ENCODE measurements at regions not wholly inside any gene's neighbourhood (a gene's known extent, or its start where the extent isn't known, plus 50 kb on each side); places are given as distances from the start of the nearest gene placed in this dataset.

DNA sequence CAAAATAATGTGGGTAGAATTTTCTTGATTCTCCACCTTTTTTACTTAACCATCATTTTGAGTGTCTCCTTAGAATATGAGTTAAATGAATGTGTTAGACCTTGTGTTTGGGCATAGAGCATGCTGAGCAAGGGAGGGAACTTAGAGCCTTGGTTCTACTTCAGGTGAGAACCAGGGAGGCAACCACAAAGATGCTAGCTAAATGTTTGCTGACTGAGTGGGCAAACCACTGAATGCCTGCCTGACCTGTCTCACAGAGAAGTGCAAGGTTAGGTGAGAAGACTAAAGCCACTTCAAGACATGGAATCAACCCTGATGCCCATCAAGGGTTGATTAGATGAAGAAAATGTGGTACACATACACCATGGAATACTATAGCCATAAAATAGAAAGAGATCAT, 242.6 kb upstream of the ZNF32 start:
- no peak for TF ChIP-seq POLR2AphosphoS5 (IDR thresholded peaks at IDR 0.05)
- TF ChIP-seq, protein P1, sequence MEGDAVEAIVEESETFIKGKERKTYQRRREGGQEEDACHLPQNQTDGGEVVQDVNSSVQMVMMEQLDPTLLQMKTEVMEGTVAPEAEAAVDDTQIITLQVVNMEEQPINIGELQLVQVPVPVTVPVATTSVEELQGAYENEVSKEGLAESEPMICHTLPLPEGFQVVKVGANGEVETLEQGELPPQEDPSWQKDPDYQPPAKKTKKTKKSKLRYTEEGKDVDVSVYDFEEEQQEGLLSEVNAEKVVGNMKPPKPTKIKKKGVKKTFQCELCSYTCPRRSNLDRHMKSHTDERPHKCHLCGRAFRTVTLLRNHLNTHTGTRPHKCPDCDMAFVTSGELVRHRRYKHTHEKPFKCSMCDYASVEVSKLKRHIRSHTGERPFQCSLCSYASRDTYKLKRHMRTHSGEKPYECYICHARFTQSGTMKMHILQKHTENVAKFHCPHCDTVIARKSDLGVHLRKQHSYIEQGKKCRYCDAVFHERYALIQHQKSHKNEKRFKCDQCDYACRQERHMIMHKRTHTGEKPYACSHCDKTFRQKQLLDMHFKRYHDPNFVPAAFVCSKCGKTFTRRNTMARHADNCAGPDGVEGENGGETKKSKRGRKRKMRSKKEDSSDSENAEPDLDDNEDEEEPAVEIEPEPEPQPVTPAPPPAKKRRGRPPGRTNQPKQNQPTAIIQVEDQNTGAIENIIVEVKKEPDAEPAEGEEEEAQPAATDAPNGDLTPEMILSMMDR (IDR thresholded peaks at IDR 0.05) = no peak
- no peak for TF ChIP-seq POLR2A (IDR thresholded peaks at IDR 0.05)
- TF ChIP-seq EP300 (IDR thresholded peaks at IDR 0.05) = no peak
- H3K9me3 ChIP-seq = no peaks in the 10 kb centered on the region
- H3K27ac ChIP-seq = no peak overlapping the region
- no peaks in the 10 kb centered on the region for H3K36me3 ChIP-seq
- no peak for ATAC-seq (ENCODE audit: low FRiP score in 2 of 2)
- H3K4me1 ChIP-seq = peaks cover 0 to 4% (median 0%) of the 10 kb centered on the region in 4 donors
- H3K27me3 ChIP-seq = no peaks in the 10 kb centered on the region
- DNase-seq = no peak
- no peak overlapping the region for H3K4me3 ChIP-seq

DNA sequence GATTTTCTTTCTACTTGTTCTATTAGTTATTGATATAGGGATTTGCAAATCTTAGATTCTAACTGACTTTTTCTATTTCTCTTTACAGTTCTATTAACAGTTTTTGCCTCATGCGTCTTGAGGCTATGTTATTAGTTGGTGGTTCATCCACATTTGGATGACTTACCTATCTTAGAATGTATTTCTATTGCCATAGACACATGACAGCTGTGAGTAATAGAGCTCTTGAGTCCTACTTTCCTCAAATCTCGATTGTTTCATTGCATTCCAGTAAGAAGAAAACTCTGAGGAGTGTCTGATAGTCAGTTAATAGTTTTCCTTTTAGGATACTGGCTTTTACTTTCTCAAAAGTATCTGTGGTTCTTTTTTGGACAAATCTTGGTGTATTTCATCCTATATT, 241.4 kb upstream of the ZNF32 start:
- peaks cover 0 to 4% (median 0%) of the 10 kb centered on the region in 4 donors for H3K4me1 ChIP-seq
- TF ChIP-seq, protein P1 (IDR thresholded peaks at IDR 0.05) = no peak
- TF ChIP-seq POLR2AphosphoS5 (IDR thresholded peaks at IDR 0.05) (no peak), POLR2A (IDR thresholded peaks at IDR 0.05) (no peak), EP300 (IDR thresholded peaks at IDR 0.05) (no peak)
- H3K9me3 ChIP-seq = no peaks in the 10 kb centered on the region
- no peaks in the 10 kb centered on the region for H3K27me3 ChIP-seq
- WGBS, 2 donors = 61 to 76% methylated on average over 2 of the region's 2 CpGs
- no peak overlapping the region for H3K4me3 ChIP-seq
- no peak for ATAC-seq (ENCODE audit: low FRiP score in 2 of 2)
- DNase-seq = no peak
- no peak overlapping the region for H3K27ac ChIP-seq
- H3K36me3 ChIP-seq = no peaks in the 10 kb centered on the region

DNA sequence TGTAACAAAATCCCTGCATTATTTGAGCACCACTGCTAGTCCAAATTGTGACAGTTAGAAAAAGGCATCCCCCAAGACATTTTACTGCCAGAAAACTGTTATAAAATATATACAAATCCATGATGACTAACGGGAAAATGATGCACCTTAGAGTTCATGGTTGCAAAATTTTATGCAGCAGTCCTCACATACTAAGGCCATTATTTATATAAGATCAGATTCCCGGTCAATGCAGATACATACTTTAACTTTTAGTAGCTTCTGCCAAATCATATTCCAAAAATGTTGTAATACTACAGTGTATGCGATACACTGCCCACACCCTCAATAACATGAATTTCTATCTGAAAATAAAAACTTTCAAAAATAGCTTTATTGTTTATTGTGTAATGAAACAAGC, 239.9 kb upstream of the ZNF32 start:
- H3K4me3 ChIP-seq = no peak overlapping the region
- TF ChIP-seq POLR2A (IDR thresholded peaks at IDR 0.05) (no peak), POLR2AphosphoS5 (IDR thresholded peaks at IDR 0.05) (no peak), EP300 (IDR thresholded peaks at IDR 0.05) (no peak)
- TF ChIP-seq, protein P1 (IDR thresholded peaks at IDR 0.05) = no peak
- peaks cover 0 to 4% (median 0%) of the 10 kb centered on the region in 4 donors for H3K4me1 ChIP-seq
- WGBS, 2 donors = 74 to 77% methylated on average over 3 of the region's 3 CpGs
- ATAC-seq (ENCODE audit: low FRiP score in 2 of 2) = no peak
- H3K27ac ChIP-seq = no peak overlapping the region
- no peaks in the 10 kb centered on the region for H3K9me3 ChIP-seq
- no peaks in the 10 kb centered on the region for H3K27me3 ChIP-seq
- no peaks in the 10 kb centered on the region for H3K36me3 ChIP-seq
- no peak for DNase-seq

DNA sequence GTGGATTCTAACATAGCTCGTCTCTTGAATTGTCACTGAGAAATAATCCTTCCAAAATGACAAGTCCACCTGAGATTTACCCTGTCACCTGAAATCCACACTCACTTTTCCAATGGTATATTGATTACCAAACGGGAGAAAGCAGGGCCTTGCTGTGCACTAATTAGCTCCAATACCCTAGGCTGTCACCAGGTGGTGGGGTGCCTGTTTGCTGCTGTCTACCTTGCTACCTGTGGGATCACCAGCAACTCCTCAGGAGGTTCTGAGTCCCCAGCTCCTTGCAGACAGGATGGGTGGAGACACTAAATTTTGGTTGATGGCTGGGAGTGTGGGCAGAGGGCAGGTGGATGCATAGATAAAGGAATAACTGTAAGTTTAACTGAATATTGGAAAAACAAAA, 237.2 kb upstream of the ZNF32 start:
- DNase-seq (no peak), ATAC-seq (ENCODE audit: low FRiP score in 2 of 2) (no peak)
- no peaks in the 10 kb centered on the region for H3K27me3 ChIP-seq
- 84 to 87% methylated on average over 2 of the region's 2 CpGs for WGBS, 2 donors
- no peaks in the 10 kb centered on the region for H3K9me3 ChIP-seq
- no peak overlapping the region for H3K4me3 ChIP-seq
- H3K4me1 ChIP-seq = no peaks in the 10 kb centered on the region
- no peak overlapping the region for H3K27ac ChIP-seq
- no peaks in the 10 kb centered on the region for H3K36me3 ChIP-seq
- TF ChIP-seq POLR2AphosphoS5 (IDR thresholded peaks at IDR 0.05) (no peak), POLR2A (IDR thresholded peaks at IDR 0.05) (no peak), EP300 (IDR thresholded peaks at IDR 0.05) (no peak)
- TF ChIP-seq, protein P1 (IDR thresholded peaks at IDR 0.05) = no peak

DNA sequence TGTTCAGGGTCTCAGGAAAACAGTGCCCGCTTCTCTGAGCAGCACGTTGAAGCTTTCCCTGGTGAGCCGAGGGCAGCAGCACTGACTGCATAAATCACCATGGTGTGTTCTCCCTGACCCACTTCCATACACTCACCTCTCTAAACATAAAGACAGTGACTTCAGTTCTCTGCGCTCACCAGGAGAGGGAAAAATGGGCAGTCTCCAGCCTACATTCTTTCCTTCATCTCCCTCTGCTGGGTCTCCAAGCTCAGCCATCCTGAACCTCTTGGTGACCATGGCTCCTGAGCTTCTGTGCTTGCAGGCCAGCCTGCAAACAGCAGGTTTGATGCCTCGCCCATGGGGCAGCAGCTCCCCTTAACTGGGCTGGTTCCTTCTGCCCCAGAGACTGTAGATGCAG, 236.6 kb upstream of the ZNF32 start:
- 95% methylated on average over 5 of the region's 5 CpGs for WGBS, 2 donors

More for the DNA sequence above, 236.6 kb upstream of the ZNF32 start:
- ATAC-seq (ENCODE audit: low FRiP score in 2 of 2) = no peak
- DNase-seq = no peak
- Histone ChIP-seq H3K27ac (no peak overlapping the region), H3K4me3 (no peak overlapping the region), H3K4me1 (no peaks in the 10 kb centered on the region), H3K9me3 (no peaks in the 10 kb centered on the region), H3K36me3 (no peaks in the 10 kb centered on the region), H3K27me3 (no peaks in the 10 kb centered on the region)
- no peak for TF ChIP-seq POLR2AphosphoS5 (IDR thresholded peaks at IDR 0.05)
- TF ChIP-seq POLR2A (IDR thresholded peaks at IDR 0.05) = no peak
- TF ChIP-seq, protein P1 (IDR thresholded peaks at IDR 0.05) = no peak
- no peak for TF ChIP-seq EP300 (IDR thresholded peaks at IDR 0.05)
